NCI-H2196 treated with DMSO at 0.1 percent for 48 hours (cell line): ENCODE measurements at regions not wholly inside any gene's neighbourhood (a gene's known extent, or its start where the extent isn't known, plus 50 kb on each side); places are given as distances from the start of the nearest gene placed in this dataset.

Source experiments
- DNase-seq: peaks from one replicate; lab custom pipeline; 2025; ENCODE audit not compliant: unreplicated experiment; lab: John Stamatoyannopoulos, UW

DNA sequence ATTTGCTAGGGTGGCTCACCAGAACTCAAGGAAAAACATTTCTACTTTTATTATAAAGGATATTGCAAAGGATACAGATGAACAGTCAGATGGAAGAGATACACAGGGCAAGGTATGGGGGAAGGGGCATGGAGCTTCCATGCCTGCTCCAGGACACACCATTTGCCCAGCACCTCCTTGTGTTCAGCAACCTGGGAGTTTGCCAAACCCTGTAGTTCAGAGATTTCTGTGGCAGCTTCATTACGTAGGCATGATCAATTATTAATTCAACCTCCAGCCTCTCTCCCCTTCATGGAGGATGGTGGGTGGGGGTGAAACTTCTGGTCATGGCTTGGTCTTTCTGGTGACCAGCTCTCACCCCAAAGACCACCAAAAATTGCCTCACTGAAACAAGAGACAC, 353.9 kb upstream of the THBS1 start:
- DNase-seq = no peak

DNA sequence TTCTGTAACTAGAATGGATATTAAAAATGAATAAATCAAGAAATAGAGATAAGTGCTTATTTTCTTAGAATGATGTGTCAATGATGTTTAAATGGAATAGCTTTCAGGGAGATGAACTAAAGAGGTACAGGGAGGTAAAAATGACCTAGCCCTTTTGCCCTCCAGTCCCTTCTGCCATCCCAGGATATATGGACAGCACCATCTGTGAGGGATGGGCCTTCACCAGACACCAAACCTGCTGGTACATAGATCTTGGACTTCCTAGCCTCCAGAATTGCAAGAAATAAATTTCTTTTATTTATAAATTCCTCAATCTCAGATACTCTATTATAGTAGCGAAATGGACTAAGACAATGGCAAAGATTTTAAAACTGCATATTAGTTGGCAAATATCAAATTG, 352.0 kb upstream of the THBS1 start:
- no peak for DNase-seq

DNA sequence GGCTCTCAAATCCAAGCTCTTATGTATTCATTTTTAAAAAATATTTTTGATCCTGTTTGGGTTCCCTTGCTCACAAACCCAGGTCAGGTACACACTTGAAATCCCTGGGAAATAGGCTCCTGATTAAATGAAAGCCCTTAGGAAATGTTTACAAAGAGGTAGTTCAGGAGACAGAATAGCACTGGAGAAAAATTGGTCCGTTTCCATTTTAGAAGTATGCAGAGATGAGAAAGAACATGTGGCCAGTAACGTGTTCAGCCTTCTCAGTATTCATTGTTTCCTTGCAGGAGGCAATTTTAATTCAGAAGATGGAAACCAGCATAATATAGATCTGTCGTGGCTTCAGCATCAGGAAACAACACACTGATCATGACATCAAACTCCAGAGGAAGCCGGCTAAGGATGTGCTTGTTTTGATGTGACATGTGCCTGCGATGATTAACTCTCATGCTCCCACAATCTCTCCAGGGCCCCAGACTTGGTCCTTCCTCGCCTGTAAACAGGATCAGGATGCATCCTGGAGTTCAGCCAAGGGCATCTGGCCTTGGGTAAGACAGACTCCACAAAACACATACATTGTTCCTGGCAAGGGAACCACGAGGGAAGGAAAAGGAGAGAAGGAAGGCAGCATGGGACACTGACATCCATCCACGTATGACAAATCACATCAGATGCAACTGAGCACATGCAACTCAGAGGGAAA, 350.5 kb upstream of the THBS1 start:
- no peak for DNase-seq

DNA sequence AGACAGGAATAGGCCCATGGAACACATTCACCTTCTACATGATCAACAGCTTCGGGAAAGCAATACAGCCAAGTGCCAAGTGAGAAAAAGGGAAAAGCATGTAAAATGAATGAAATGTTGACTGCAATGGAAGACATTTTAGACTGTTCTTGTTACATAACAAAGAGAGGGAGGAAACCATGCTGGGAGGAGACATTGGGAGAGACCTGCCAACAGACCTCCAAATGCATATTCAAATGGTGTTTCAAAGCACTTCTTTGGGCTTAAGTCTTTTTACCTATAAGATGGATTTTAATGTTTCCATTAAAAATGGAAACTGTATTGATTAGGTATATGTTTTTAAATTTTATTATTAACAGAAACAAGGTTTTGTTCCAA, 350.0 kb upstream of the THBS1 start:
- DNase-seq = no peak

DNA sequence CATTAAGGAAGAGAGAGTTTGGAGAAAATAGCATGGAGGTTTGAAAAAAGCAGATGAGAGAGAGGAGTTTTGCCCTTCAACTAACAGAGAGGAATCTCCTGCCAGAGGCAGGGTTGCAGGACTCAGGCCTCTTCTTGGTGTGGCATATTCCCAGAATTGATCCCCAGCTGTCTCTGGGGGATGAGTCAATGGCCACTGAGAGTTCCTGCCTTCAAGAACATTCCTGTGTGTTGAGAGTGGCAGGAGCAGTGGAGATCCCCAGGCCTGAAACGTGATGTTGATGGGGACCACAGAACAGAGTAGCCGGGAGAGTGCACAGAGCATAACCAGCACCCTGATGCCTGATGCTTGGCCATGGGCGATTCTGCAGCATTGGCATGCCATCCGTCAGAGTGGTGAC, 348.4 kb upstream of the THBS1 start:
- no peak for DNase-seq

DNA sequence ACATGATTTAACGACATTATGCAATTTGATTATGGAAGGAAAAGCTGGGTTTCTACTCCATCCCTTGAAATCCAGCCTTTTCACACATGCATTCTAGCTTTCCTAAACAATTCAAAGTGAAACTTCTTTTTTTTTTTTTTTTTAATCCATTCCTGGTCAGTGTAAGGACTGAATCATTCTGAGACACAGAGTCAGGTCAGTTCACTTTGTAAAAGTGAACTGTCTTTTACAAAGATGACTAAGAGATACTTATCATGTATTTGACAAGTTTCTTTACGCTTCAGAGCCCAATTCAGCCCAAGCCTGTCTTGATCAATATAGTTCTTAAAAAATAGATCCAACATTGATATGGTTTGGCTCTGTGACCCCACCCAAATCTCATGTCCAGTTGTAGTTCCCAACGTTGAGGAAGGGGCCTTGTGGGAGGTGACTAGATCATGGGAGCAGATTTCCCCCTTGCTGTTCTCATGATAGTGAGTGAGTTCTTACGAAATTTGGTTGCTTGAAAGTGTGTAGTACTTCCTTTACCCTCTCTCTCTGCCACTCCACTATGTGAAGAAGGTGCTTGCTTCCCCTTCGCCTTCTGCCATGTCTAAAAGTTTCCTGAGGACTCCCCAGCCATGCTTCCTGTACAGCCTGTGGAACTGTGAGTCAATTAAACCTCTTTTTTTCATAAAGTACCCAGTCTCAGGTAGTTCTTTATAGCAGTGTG, 345.6 kb upstream of the THBS1 start:
- DNase-seq = no peak

DNA sequence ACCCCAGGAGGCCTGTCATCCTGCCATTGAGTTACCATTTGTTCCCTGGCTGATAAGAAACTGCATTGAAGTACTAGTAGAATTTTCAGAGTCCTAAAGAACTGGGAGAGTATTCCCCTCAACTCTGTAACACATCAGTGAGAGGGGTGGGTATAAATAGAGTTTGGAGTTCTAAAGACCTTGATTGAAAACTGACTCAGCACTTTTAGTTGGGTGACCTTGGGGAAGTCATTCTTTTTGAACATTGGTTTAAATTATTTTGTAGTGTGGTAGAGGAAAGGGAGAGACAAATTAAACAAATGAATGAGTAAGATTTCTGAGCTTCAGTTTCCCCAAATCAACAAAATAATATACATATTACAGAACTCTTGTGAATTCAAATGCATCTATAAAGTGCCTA, 344.5 kb upstream of the THBS1 start:
- no peak for DNase-seq

DNA sequence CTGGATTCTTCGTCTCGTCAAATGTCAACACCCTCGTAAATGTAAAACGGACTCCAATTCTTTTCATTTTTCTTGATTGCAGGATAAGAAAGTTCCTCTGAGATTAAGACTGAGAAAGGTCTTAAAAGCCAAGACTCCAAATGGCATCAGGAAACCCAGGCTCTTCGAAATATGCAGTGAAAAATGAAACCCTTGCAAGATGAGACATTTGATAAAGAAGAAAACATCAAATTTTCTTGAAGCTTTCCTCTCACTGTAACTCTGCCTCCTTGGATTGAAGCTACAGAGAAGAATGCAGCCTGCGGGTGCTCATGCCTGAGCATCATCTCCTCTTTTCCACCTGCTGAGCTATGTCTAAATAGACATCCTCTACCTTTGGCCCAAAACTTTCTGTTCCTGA, 342.4 kb upstream of the THBS1 start:
- DNase-seq = no peak

DNA sequence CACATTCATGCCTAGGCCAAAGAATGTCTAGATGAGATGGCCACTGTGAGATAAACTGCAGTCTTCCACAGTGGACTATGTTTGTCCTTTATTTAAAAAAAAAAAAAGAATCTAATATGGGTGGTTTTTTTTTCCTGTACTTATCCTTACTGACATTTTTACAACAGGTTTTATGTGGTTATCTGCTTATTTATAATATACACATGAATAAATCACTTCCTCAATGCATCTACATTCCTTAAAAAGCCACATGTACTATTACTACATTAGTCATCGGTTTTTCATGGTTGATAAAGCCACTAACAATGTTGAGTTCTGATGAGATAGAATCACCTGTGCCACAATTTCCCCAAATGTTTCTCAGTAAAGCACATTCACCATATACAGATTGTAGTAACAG, 341.3 kb upstream of the THBS1 start:
- DNase-seq = no peak

DNA sequence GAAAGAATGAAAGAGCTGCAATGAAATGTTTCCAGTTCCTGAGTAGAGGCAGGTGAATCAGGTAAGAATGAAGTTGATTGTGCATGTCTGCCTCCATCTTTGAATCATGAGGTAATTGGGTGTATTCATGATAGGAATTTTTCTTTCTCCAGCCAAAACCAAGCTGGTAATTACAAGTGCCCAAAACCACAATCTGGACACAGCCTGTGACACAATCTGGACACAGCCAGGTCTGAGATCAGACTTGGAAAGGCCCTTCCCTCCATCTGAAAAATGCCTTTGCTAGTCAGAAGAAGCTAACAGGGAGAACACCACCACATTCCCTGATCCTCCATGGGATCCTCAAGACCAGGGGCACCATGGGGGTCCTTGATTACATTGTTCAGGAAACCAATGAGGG, 338.5 kb upstream of the THBS1 start:
- no peak for DNase-seq

DNA sequence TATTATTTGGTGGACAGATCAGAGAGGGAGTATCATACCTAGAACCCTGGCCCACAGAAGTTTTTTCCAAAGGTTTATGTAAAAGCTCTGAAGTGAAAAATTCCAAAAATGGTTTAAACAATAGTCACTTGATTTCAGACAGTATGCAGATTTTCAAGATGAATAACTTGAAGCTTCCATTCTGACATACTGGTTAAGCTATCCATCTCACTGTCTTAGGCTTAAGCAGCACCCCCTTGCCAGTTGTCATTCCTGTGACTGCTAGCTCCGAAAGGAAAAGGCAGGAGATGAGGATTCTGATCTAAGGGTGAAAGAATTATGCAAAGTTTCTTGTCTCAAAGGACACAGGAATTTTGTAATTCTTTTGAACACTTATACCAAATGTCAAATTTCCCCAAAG, 337.5 kb upstream of the THBS1 start:
- DNase-seq = no peak

DNA sequence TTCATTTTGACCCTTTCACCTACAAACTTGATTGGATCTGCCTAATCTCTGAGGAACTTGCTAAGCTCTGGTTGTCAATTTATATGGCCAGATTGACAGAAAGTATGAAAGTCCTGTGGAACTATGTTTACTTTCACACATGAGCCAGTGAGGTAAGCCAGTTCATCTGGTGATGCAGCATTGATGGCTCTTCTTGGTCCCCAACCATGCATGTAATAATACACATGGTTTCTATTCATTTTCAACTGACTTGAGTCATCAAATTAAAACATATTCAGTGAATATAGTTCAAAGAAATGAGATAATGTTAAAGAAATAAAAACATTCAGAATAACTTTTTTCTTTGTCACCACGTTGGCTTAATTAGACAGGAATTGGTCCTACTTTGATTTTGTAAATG, 336.1 kb upstream of the THBS1 start:
- DNase-seq = no peak

DNA sequence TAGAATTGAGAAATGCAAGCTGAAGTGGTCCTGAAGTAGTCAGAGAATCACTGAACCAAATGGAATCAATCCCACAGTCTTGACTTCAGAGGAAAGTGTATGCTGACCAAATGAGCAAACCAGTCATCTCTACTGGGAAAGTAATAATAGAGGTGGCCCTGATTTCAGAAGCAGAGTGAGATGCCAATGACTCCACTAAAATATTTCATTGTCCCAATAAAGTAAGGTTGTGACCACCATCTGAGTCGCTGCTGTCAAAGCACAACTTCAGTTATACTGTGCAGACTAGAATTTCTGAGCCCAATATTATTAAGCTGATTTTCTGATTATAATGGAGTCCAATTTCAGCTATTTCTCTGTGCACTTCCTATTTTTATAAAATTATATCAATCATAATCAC, 334.4 kb upstream of the THBS1 start:
- DNase-seq = no peak

DNA sequence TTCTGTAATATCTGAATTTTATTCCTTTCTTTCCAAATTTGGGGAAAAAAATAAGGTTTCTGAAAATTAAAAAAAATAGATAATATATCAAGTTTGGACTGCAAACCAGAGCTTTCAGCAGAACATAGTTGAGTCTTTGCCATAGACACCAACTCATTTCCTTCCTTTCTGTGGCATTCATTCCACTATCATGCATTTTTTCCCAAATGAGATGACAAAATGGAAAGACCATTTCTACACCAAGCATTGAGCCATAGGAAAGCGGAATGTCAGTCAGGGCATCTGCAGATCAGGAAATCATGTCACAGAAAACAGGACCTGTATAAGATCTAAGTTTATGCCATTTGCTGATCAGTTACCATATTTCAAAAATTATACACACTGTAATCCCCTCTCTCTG, 333.3 kb upstream of the THBS1 start:
- no peak for DNase-seq

DNA sequence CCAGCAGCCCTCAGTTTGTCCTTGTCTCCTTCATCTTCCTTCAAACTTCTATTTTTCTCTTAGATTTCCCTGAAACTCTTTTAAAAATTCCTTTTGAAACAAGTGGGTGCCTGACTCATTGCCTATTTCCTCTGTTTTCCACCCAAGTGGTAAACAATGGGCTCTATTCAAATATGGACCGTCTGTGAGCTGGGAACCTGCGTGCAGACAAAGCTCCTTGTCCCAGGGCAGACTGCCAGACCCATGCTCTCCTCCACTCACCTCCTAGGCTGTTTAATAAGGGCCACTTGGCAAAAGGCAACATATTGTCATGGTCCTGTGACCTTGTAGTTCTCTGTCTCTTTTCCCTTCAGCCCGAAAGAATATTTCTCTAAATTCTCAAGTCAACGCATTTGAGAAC, 332.7 kb upstream of the THBS1 start:
- DNase-seq = no peak

DNA sequence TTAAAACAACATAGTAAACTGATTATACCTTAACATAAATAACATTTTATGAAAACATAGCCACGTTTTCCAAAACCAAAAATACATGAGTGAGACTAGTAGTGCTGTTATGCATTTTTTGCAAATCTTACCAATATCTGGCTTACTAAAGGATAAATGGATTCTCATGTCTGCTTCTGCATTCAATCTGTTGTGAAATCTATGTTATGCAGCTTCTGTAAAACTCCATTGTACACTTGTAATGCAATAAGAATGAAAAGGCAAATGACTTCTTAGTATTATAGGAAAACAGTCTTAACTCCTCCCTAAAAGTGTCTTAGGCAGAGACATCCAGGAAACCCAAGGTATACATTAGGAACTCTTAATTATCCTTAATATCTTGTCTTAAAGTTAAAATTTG, 330.9 kb upstream of the THBS1 start:
- no peak for DNase-seq

DNA sequence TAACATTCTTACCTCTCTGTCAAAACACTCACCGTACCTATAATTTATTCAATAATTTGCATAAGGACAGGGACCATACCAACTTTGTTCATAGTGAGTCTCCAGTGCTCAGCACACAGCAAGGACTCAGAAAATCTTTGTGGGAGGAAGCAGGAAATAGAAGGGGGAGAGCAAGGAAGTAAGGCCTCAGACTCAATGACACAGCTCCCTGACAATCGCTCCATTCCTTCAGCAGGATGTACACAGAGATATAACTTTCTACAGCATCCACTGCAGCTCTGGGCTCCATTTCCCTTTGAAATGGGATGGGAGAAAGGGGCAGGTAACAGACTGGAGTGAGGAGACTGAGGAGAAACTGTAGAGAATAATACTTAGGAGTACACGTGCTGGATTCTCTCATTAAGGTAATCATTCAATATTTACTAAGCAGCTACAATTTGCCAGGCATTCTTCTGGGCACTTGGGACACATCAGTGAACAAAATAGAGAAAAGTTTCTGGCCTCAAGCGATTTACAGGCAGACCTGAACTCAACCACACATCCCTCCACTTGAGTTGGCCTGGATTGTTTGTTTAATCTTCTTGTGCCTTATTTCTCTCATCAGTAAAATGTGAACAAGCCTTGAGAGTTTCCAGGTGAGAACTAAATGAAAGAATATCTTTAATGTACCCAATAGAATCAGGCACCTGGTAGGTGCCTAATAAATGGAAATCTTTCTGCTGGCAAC, 330.3 kb upstream of the THBS1 start:
- no peak for DNase-seq

DNA sequence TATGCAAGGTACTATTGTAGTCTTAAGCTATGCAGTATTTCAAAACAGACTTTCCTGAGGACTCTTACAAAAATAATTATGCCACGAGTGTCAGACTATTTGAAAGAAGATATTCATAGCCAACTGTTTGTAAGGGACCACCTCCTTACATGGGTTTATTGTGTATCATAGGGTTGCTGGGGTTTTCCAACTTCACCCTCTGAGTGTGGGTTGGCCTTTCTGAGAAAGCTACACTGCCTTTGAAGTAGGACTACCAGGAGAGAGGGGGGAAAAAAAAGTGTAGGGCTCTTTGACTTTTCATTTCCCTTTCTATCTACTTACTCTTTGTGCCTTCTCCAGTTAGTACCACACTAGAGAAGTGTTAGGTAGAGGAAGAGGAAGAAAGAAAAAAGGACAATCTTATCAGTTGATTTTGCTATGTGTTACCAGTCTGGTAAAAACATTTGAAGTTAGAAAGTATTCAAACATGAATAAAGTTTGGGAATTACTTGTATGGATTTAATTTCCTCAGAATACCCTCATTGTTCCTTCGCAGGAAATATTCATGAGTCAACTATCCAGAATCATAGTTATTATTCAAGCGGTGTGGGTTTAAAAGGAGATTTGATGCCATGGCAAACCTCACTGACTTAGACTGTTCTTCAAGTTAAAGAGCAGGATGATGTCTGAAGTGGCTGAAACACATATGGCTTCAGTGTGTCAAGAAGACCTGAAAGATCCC, 329.3 kb upstream of the THBS1 start:
- no peak for DNase-seq

DNA sequence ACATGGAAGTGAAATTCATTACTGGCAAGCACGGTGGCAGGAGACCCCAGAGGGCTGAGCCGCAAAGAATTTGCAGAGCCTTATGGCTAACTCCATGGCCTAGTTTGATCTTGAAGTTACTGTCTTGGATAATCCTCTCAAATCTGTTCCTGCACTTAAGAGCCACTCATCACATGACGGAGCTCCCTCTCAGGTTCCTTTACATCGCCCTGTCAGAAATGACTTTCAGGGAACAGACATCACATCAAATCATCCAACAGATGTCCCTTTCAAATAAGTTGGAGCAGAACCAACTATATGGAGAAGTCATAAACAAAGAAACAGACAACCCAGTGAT, 328.8 kb upstream of the THBS1 start:
- no peak for DNase-seq

DNA sequence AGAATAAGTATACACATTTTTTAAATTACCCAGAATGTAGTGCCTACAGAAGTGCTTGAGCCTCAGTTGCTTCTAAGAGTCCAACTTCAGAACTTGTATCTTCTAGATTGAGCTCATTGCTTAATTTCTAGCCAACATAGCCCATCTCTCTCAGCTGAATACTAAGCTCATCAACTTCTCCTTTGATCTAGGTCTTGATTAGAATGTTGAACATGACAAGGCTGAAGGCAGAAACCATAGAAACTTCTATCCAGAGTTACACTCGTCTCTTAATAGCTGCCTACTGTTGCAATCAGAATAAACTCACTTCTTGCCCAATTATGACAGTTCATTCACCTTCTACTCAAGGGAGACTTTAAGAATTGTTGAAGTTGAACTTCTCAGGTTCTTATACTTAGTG, 327.3 kb upstream of the THBS1 start:
- no peak for DNase-seq

DNA sequence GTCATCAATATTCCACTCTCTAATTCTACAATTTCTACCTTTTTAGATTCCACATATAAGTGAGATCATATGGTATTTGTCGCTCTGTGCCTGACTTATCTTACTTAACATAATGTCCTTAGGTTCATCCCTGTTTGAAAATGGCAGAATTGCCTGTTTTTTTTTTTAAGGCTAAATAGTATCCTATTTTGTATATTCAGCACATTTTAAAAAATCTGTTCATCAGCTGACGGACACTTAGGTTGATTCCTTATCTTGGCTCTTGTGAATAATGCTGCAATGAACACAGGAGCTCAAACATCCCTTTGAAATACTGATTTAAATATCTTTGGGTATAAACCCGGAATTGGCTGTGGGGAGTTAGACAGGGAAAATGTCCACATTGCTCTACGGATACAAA, 326.7 kb upstream of the THBS1 start:
- no peak for DNase-seq

DNA sequence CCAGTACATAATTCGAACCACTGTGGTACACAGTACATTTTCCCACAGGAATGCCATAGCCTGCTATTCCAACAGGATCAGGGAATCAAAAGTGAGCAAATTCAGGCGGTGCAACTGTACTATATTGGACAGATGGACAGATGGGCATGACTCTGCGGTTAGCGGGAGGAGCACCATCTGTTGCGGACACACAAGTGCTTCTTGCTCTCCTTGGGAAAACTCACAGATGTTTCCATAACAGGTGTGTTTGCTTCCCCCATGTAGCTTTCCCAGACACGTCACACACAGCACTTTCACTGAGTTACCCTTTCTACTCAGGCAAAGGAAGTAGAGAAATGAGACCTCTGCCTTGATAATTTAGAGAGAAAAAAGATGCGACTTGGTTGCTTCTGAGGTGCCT, 325.1 kb upstream of the THBS1 start:
- DNase-seq = no peak
